Muscle layer of duodenum (tissue), 2 donors: ENCODE measurements at regions not wholly inside any gene's neighbourhood (a gene's known extent, or its start where the extent isn't known, plus 50 kb on each side); places are given as distances from the start of the nearest gene placed in this dataset.

Experiments
- H3K27ac ChIP-seq: one replicate; pipeline ENCODE4 v1.7.0; 2013; ENCODE audit warnings: mild to moderate bottlenecking, low read length
- H3K27me3 ChIP-seq: one replicate; pipeline ENCODE4 v1.7.0; 2013; ENCODE audit warnings: low read depth, mild to moderate bottlenecking, control low read depth, low read length
- H3K36me3 ChIP-seq, 2 donors: one replicate each; pipeline ENCODE4 v1.7.0; 2013; ENCODE audit warnings: low read length in 2 of 2, control low read depth in 1 of 2, mild to moderate bottlenecking in 1 of 2; ENCODE audit not compliant: insufficient read depth in 2 of 2, control insufficient read depth in 1 of 2
- H3K4me1 ChIP-seq, 2 donors: one replicate each; pipeline ENCODE4 v1.7.0; 2013; ENCODE audit warnings: low read length in 2 of 2, mild to moderate bottlenecking in 2 of 2, control low read depth in 1 of 2, moderate library complexity in 1 of 2; ENCODE audit not compliant: insufficient read depth in 2 of 2, control insufficient read depth in 1 of 2
- H3K4me3 ChIP-seq, 2 donors: one replicate each; pipeline ENCODE4 v1.7.0; 2013; ENCODE audit warnings: low read length in 2 of 2, low read depth in 1 of 2, mild to moderate bottlenecking in 1 of 2
- H3K9me3 ChIP-seq, 2 donors: one replicate each; pipeline ENCODE4 v1.7.0; 2013; ENCODE audit warnings: low read length in 2 of 2, control low read depth in 1 of 2, mild to moderate bottlenecking in 1 of 2; ENCODE audit not compliant: control insufficient read depth in 1 of 2
- donor health status: healthy.

- H3K4me3 ChIP-seq, result no peak overlapping the region
- H3K36me3 ChIP-seq, result no peaks in the 10 kb centered on the region
- no peak overlapping the region for H3K27ac ChIP-seq
- no peaks in the 10 kb centered on the region for H3K4me1 ChIP-seq
- H3K27me3 ChIP-seq, result no peaks in the 10 kb centered on the region
- peaks cover 0 to 9% of the 10 kb centered on the region in 2 donors for H3K9me3 ChIP-seq
Observed at GRCh38 chr4:14018191-14018853, 390.8 kb upstream of the BOD1L1 start.

GRCh38 chr4:14022456-14022855, 394.9 kb upstream of the BOD1L1 start:
- H3K27me3 ChIP-seq, result no peaks in the 10 kb centered on the region
- H3K27ac ChIP-seq, result no peak overlapping the region
- H3K4me3 ChIP-seq, result no peak overlapping the region
- no peaks in the 10 kb centered on the region for H3K9me3 ChIP-seq
- H3K4me1 ChIP-seq, result no peaks in the 10 kb centered on the region
- H3K36me3 ChIP-seq, result no peaks in the 10 kb centered on the region

GRCh38 chr4:14023036-14023435, 395.5 kb upstream of the BOD1L1 start:
- H3K4me1 ChIP-seq, result no peaks in the 10 kb centered on the region
- H3K4me3 ChIP-seq, result no peak overlapping the region
- no peaks in the 10 kb centered on the region for H3K27me3 ChIP-seq
- no peaks in the 10 kb centered on the region for H3K9me3 ChIP-seq
- no peaks in the 10 kb centered on the region for H3K36me3 ChIP-seq
- no peak overlapping the region for H3K27ac ChIP-seq

- Histone ChIP-seq H3K36me3 (no peaks in the 10 kb centered on the region), H3K4me1 (no peaks in the 10 kb centered on the region), H3K27me3 (no peaks in the 10 kb centered on the region), H3K9me3 (no peaks in the 10 kb centered on the region), H3K27ac (no peak overlapping the region), H3K4me3 (no peak overlapping the region)
Observed at GRCh38 chr4:14023896-14024295, 396.4 kb upstream of the BOD1L1 start.

GRCh38 chr4:14025111-14025510, 397.6 kb upstream of the BOD1L1 start:
- H3K9me3 ChIP-seq, result no peaks in the 10 kb centered on the region
- H3K36me3 ChIP-seq, result no peaks in the 10 kb centered on the region
- no peak overlapping the region for H3K4me3 ChIP-seq
- no peaks in the 10 kb centered on the region for H3K4me1 ChIP-seq
- no peak overlapping the region for H3K27ac ChIP-seq
- H3K27me3 ChIP-seq, result no peaks in the 10 kb centered on the region

GRCh38 chr4:14025891-14026290, 398.4 kb upstream of the BOD1L1 start:
- H3K4me1 ChIP-seq, result no peaks in the 10 kb centered on the region
- no peaks in the 10 kb centered on the region for H3K36me3 ChIP-seq
- H3K4me3 ChIP-seq, result no peak overlapping the region
- H3K27ac ChIP-seq, result no peak overlapping the region
- no peaks in the 10 kb centered on the region for H3K27me3 ChIP-seq
- H3K9me3 ChIP-seq, result no peaks in the 10 kb centered on the region

GRCh38 chr4:14028862-14029261, 401.3 kb upstream of the BOD1L1 start:
- Histone ChIP-seq H3K4me1 (no peaks in the 10 kb centered on the region), H3K9me3 (no peaks in the 10 kb centered on the region), H3K36me3 (no peaks in the 10 kb centered on the region), H3K27me3 (no peaks in the 10 kb centered on the region), H3K27ac (no peak overlapping the region), H3K4me3 (no peak overlapping the region)

- no peaks in the 10 kb centered on the region for H3K9me3 ChIP-seq
- no peak overlapping the region for H3K4me3 ChIP-seq
- no peaks in the 10 kb centered on the region for H3K36me3 ChIP-seq
- H3K4me1 ChIP-seq, result no peaks in the 10 kb centered on the region
- H3K27ac ChIP-seq, result no peak overlapping the region
- no peaks in the 10 kb centered on the region for H3K27me3 ChIP-seq
Observed at GRCh38 chr4:14035076-14035475, 407.6 kb upstream of the BOD1L1 start.

- no peaks in the 10 kb centered on the region for H3K9me3 ChIP-seq
Observed at GRCh38 chr4:14043203-14043602, 415.7 kb upstream of the BOD1L1 start.

GRCh38 chr4:14046642-14047041, 419.1 kb upstream of the BOD1L1 start:
- Histone ChIP-seq H3K4me3 (no peak overlapping the region), H3K27ac (no peak overlapping the region), H3K27me3 (no peaks in the 10 kb centered on the region), H3K36me3 (no peaks in the 10 kb centered on the region), H3K9me3 (no peaks in the 10 kb centered on the region), H3K4me1 (no peaks in the 10 kb centered on the region)

More at GRCh38 chr4:14043203-14043602, 415.7 kb upstream of the BOD1L1 start:
- no peak overlapping the region for H3K4me3 ChIP-seq
- no peak overlapping the region for H3K27ac ChIP-seq
- H3K27me3 ChIP-seq, result no peaks in the 10 kb centered on the region
- H3K4me1 ChIP-seq, result no peaks in the 10 kb centered on the region
- H3K36me3 ChIP-seq, result no peaks in the 10 kb centered on the region

GRCh38 chr4:14047840-14048239, 420.3 kb upstream of the BOD1L1 start:
- Histone ChIP-seq H3K9me3 (no peaks in the 10 kb centered on the region), H3K4me1 (no peaks in the 10 kb centered on the region), H3K4me3 (no peak overlapping the region), H3K27me3 (no peaks in the 10 kb centered on the region), H3K36me3 (no peaks in the 10 kb centered on the region), H3K27ac (no peak overlapping the region)

GRCh38 chr4:14049946-14050345, 422.4 kb upstream of the BOD1L1 start:
- no peaks in the 10 kb centered on the region for H3K4me1 ChIP-seq
- no peaks in the 10 kb centered on the region for H3K27me3 ChIP-seq
- no peak overlapping the region for H3K27ac ChIP-seq
- no peaks in the 10 kb centered on the region for H3K36me3 ChIP-seq
- no peaks in the 10 kb centered on the region for H3K9me3 ChIP-seq
- H3K4me3 ChIP-seq, result no peak overlapping the region
